ENCODE measurements at regions not wholly inside any gene's neighbourhood (a gene's known extent, or its start where the extent isn't known, plus 50 kb on each side); places are given as distances from the start of the nearest gene placed in this dataset.
"Not testable (repeated sequence)": the region's sequence is repeated elsewhere in the genome, so short reads cannot be mapped to it uniquely, and the experiment has no call there.

GRCh38 chr13:27359199-27359821, 65.1 kb upstream of the GTF3A start:
- Histone ChIP-seq H3K27me3 (no peaks in the 10 kb centered on the region), H3K9me3 (no peaks in the 10 kb centered on the region), H3K4me3 (no peak overlapping the region), H3K36me3 (no peaks in the 10 kb centered on the region)
- DNase-seq = peak; percentile 57

DNA sequence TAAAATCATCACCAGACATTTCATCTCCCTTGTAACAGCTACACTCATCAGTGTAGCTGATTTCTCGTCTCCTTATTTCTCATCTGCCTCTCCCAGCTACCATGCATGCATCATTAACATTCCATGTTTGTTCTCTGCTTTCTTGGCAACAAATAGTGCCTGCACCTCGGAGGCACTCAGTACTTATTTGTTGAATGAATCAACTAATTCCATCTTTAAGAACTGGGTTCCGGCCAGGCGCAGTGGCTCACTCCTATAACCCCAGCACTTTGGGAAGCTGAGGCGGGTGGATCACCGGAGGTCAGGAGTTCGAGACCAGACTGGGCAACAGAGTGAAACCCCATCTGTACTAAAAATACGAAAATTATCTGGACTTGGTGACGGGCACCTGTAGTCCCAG, 63.9 kb upstream of the GTF3A start:
- Histone ChIP-seq H3K9me3 (no peaks in the 10 kb centered on the region), H3K27me3 (no peaks in the 10 kb centered on the region), H3K36me3 (no peaks in the 10 kb centered on the region), H3K4me3 (no peak overlapping the region)
- DNase-seq = peak; percentile 71

DNA sequence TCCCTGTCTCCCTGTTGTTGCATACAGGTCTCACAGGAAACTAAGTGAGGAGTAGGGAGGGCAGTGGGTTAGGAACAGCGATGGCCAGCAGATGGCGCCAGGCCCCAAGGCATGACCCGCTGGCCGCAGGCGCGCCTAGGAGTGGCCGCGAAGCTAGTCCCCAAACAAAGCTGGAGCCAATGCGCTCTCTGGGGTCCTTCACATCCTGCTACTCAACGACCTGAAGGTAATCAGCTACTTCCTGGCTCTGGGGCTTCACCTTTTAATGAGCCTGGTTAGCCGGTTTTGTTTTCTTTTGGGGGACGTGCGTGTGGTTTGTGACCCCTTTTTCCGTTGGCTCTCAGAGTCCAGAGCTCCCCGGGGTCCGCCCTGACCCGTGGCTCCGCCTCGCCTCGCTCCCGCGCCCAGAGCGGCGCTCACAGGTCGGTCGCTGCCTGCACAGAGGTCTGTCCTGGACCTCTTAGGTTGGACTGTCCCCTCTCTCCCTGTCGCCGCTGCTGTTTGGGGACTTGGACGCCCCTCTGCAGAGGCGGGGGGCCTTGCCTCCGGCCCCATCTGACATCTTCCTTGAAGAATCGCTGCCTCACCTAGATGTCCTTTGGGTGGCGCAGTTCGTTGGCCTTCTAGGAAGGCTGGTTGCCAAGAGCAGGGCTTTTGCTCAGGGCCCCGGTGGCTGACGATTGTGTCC, 62.2 kb upstream of the GTF3A start:
- Histone ChIP-seq H3K9me3 (no peaks in the 10 kb centered on the region), H3K4me3 (peak overlapping the region; percentile 34), H3K36me3 (no peaks in the 10 kb centered on the region), H3K27me3 (no peaks in the 10 kb centered on the region)
- DNase-seq = peak; percentile 74

- not testable (repeated sequence) for H3K9me3 ChIP-seq, H3K36me3 ChIP-seq, H3K27me3 ChIP-seq, DNase-seq, H3K4me3 ChIP-seq
Observed at GRCh38 chr13:27363637-27364036, 60.8 kb upstream of the GTF3A start.

GRCh38 chr13:27367570-27367969, 56.8 kb upstream of the GTF3A start:
- no peak overlapping the region for H3K4me3 ChIP-seq
- peaks cover 4% of the 10 kb centered on the region; the same call in 1 of the 2 replicates for H3K27me3 ChIP-seq
- H3K36me3 ChIP-seq = no peaks in the 10 kb centered on the region
- H3K9me3 ChIP-seq = no peaks in the 10 kb centered on the region
- DNase-seq = no peak

- H3K27me3 ChIP-seq = peaks cover 8% of the 10 kb centered on the region; the same call in 1 of the 2 replicates
- DNase-seq = no peak
- no peak overlapping the region for H3K4me3 ChIP-seq
Observed at GRCh38 chr13:27370305-27370872, 54.0 kb upstream of the GTF3A start.

DNA sequence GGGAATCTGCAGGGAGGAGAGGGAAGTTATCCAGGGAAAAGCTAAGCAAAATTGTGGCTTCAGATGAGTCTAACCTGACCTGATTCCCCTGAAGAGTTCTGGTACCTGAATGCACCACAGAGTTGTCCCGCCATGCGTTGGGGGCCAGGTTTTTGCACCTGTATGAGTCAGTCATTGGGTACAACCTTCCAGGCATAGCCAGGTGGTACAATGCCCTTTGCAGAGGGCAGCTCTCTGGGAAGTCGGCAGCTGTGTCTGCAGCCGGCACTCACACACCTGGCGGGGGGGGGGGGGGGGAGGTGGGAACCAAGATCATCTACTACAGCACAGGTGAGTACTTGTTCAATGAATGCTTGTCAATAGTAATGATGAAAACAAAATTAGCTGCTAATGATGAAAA, 52.5 kb upstream of the GTF3A start:
- H3K27me3 ChIP-seq = peaks cover 8% of the 10 kb centered on the region; the same call in 1 of the 2 replicates
- no peaks in the 10 kb centered on the region for H3K9me3 ChIP-seq
- H3K4me3 ChIP-seq = no peak overlapping the region
- DNase-seq = no peak
- no peaks in the 10 kb centered on the region for H3K36me3 ChIP-seq

More at GRCh38 chr13:27370305-27370872, 54.0 kb upstream of the GTF3A start:
- Histone ChIP-seq H3K9me3 (no peaks in the 10 kb centered on the region), H3K36me3 (no peaks in the 10 kb centered on the region)

GRCh38 chr13:27372896-27373295, 51.5 kb upstream of the GTF3A start:
- Histone ChIP-seq H3K4me3 (no peak overlapping the region), H3K36me3 (no peaks in the 10 kb centered on the region), H3K27me3 (peaks cover 8% of the 10 kb centered on the region; the same call in 1 of the 2 replicates), H3K9me3 (no peaks in the 10 kb centered on the region)
- no peak for DNase-seq

- Histone ChIP-seq H3K36me3 (no peaks in the 10 kb centered on the region), H3K4me3 (no peak overlapping the region), H3K27me3 (peaks cover 8% of the 10 kb centered on the region; the same call in 1 of the 2 replicates), H3K9me3 (no peaks in the 10 kb centered on the region)
- no peak for DNase-seq
Observed at GRCh38 chr13:27374126-27374613, 50.2 kb upstream of the GTF3A start.
